SK-N-MC (cell line): ENCODE measurements at regions not wholly inside any gene's neighbourhood (a gene's known extent, or its start where the extent isn't known, plus 50 kb on each side); places are given as distances from the start of the nearest gene placed in this dataset.

ENCODE experiments used
- EZH2 ChIP-seq: fragments of 200-600 bp; sonication (generic); IDR thresholded peaks from one replicate; pipeline ENCODE4 v1.6.1; 2017; ENCODE audit warnings: antibody characterized with exemption
- FOXP2 ChIP-seq: optimal IDR thresholded peaks from 2 replicates; pipeline ENCODE3; 2011; ENCODE audit warnings: mild to moderate bottlenecking, moderate library complexity; ENCODE audit not compliant: insufficient read depth; ENCODE audit errors: extremely low read length, control extremely low read depth
- POLR2AphosphoS5 ChIP-seq: IDR thresholded peaks from 2 replicates; pipeline ENCODE4 v1.6.1; 2012; ENCODE audit warnings: mild to moderate bottlenecking, low read depth, low read length, borderline replicate concordance

DNA sequence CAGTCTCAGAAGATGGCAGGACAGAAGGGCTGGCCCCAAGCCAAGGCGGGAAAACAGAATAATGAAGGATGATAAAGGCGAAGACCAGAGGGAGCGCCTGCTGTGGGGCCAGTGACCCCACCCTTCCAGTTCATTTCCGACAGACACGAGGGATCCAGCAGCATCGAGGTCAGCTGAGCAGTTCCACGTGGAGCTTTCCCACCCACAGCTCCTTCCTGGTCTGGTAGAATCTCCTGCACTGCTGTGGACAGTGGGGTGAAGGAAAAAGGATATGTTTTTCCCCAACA lies 265.9 kb upstream of the VLDLR start:
- TF ChIP-seq EZH2 (no peak), POLR2AphosphoS5 (no peak), FOXP2 (no peak)
